Ovary (tissue), 3 donors: ENCODE measurements at regions not wholly inside any gene's neighbourhood (a gene's known extent, or its start where the extent isn't known, plus 50 kb on each side); places are given as distances from the start of the nearest gene placed in this dataset.

Experiments
- POLR2A ChIP-seq: fragments of 450-650 bp; IDR thresholded peaks from one replicate; pipeline ENCODE4 v1.6.1; 2017; ENCODE audit warnings: antibody characterized with exemption, mild to moderate bottlenecking, moderate library complexity
- TF ChIP-seq, protein P1 (sequence below), 3 donors: fragments of 450-650 bp in 2 of 3; fragments of 200-600 bp in 1 of 3; IDR thresholded peaks; one replicate each; pipeline versions ENCODE4 v1.5.1 to v1.8.0; 2016 to 2022; ENCODE audit warnings: antibody characterized with exemption in 3 of 3, mild to moderate bottlenecking in 1 of 3
- donor health status: DM: no; HTN: no; CAD: no.

DNA sequence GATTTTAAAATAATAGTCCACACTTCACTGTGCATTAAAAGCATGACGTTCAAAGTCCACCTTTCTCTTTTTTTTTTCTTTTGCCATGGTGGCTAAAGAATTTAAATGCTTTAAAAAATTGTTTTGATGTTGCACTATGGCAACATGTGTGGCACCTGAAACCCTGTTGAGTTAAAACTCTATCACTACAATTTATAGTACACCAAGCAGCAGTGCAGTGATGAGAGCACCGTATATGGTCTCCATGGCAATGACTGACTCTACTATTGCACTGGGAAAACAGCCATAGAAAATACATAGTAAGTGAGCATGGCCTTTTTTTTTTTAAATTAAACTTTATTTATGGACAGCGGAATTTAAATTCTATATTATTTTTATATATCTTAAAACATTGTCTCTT lies 298.8 kb downstream of the FIGN start:
- TF ChIP-seq, protein P1, sequence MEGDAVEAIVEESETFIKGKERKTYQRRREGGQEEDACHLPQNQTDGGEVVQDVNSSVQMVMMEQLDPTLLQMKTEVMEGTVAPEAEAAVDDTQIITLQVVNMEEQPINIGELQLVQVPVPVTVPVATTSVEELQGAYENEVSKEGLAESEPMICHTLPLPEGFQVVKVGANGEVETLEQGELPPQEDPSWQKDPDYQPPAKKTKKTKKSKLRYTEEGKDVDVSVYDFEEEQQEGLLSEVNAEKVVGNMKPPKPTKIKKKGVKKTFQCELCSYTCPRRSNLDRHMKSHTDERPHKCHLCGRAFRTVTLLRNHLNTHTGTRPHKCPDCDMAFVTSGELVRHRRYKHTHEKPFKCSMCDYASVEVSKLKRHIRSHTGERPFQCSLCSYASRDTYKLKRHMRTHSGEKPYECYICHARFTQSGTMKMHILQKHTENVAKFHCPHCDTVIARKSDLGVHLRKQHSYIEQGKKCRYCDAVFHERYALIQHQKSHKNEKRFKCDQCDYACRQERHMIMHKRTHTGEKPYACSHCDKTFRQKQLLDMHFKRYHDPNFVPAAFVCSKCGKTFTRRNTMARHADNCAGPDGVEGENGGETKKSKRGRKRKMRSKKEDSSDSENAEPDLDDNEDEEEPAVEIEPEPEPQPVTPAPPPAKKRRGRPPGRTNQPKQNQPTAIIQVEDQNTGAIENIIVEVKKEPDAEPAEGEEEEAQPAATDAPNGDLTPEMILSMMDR (IDR thresholded peaks at IDR 0.05): no peak
- no peak for TF ChIP-seq POLR2A
